ENCODE measurements at regions not wholly inside any gene's neighbourhood (a gene's known extent, or its start where the extent isn't known, plus 50 kb on each side); places are given as distances from the start of the nearest gene placed in this dataset.

GRCh38 chr5:155282503-155283107, 269.1 kb downstream of the KIF4B start:
- no peak for TF ChIP-seq GATA2 (IDR thresholded peaks at IDR 0.05; ENCODE audit: low read depth, low read length)
- no peak for TF ChIP-seq GATA3 (IDR thresholded peaks at IDR 0.05; ENCODE audit: low read depth, low read length)

Data from SH-SY5Y (cell line).